SK-N-SH (cell line): ENCODE measurements at regions not wholly inside any gene's neighbourhood (a gene's known extent, or its start where the extent isn't known, plus 50 kb on each side); places are given as distances from the start of the nearest gene placed in this dataset.
A peak's percentile ranks its signal among the peaks of the same experiment; 100 is the strongest.

Experiments
- CTCF ChIA-PET: fragments of 300-600, 350-600 bp; formaldehyde crosslinking; extraction: SDS; loops from one replicate; lab custom pipeline; 2021; lab: Yijun Ruan, JAX
- POLR2A ChIA-PET: fragments of 350-600 bp; sonication (Branson Sonifier 250); formaldehyde crosslinking; extraction: SDS; loops from one replicate; lab custom pipeline; 2020; ENCODE audit warnings: antibody characterized with exemption, inconsistent platforms; lab: Yijun Ruan, JAX
- DNase-seq: peaks from one replicate; pipeline ENCODE4 v3.0.0; 2012
- H2AFZ ChIP-seq: fragments of 200-600 bp; sonication (generic); 2 replicates; pipeline ENCODE4 v1.8.1; 2016; ENCODE audit warnings: antibody characterized with exemption, mild to moderate bottlenecking, low read depth
- H3F3A ChIP-seq: fragments of 200-600 bp; sonication (generic); replicated peaks from 2 replicates; pipeline ENCODE3; 2016; ENCODE audit warnings: antibody characterized with exemption, mild to moderate bottlenecking; ENCODE audit not compliant: insufficient read depth
- H3K27ac ChIP-seq, 2 experiments: fragments of 200-500 bp in 1 of 2; fragments of 200-600 bp in 1 of 2; sonication (Bioruptor generic) in 1 of 2; sonication (generic), shearing (Covaris generic) in 1 of 2; 2 replicates each; pipeline versions ENCODE4 v1.5.1 to v1.6.1; 2014 to 2016; ENCODE audit warnings: low read depth in 2 of 2, inconsistent platforms in 1 of 2, low read length in 1 of 2, mild to moderate bottlenecking in 1 of 2, mixed read lengths in 1 of 2
- H3K27me3 ChIP-seq: fragments of 200-600 bp; sonication (generic), shearing (Covaris generic); 2 replicates; pipeline ENCODE4 v1.6.1; 2016; ENCODE audit warnings: mixed run types; ENCODE audit not compliant: insufficient read depth
- H3K36me3 ChIP-seq, 2 experiments: fragments of 200-500 bp in 1 of 2; fragments of 200-600 bp in 1 of 2; sonication (Bioruptor generic) in 1 of 2; sonication (generic) in 1 of 2; replicated peaks in 1 of 2; 2 replicates each; pipeline versions ENCODE3 to v1.5.1; 2014 to 2016; ENCODE audit warnings: low read length in 1 of 2, mild to moderate bottlenecking in 1 of 2; ENCODE audit not compliant: insufficient read depth in 2 of 2, control insufficient read depth in 1 of 2
- H3K4me1 ChIP-seq, 2 experiments: fragments of 200-500 bp in 1 of 2; fragments of 200-600 bp in 1 of 2; sonication (Bioruptor generic) in 1 of 2; sonication (generic), shearing (Covaris generic) in 1 of 2; 2 replicates each; pipeline versions ENCODE4 v1.5.1 to v1.6.1; 2014 to 2016; ENCODE audit warnings: low read depth in 1 of 2, low read length in 1 of 2, mixed run types in 1 of 2; ENCODE audit not compliant: insufficient read depth in 2 of 2, control insufficient read depth in 1 of 2
- H3K4me2 ChIP-seq: fragments of 200-600 bp; sonication (generic), shearing (Covaris generic); 2 replicates; pipeline ENCODE4 v1.6.1; 2017; ENCODE audit warnings: mixed run types
- H3K4me3 ChIP-seq, 2 experiments: fragments of 200-500 bp in 1 of 2; fragments of 200-600 bp in 1 of 2; sonication (Bioruptor generic) in 1 of 2; sonication (generic), shearing (Covaris generic) in 1 of 2; 2 replicates each; pipeline versions ENCODE4 v1.5.1 to v1.8.1; 2014 to 2016; ENCODE audit warnings: low read depth in 2 of 2, inconsistent platforms in 1 of 2, low read length in 1 of 2, mild to moderate bottlenecking in 1 of 2, mixed read lengths in 1 of 2, moderate library complexity in 1 of 2
- H3K79me2 ChIP-seq: fragments of 200-600 bp; sonication (generic); 2 replicates; pipeline ENCODE4 v1.8.1; 2017; ENCODE audit warnings: mild to moderate bottlenecking; ENCODE audit not compliant: insufficient read depth
- H3K9ac ChIP-seq: fragments of 200-600 bp; sonication (generic); 2 replicates; pipeline ENCODE4 v1.6.1; 2017; ENCODE audit warnings: mixed run types
- H3K9me2 ChIP-seq: fragments of 200-600 bp; sonication (generic); 2 replicates; pipeline ENCODE4 v1.6.1; 2017; ENCODE audit warnings: mixed run types
- H3K9me3 ChIP-seq: fragments of 200-600 bp; sonication (generic); 2 replicates; pipeline ENCODE4 v1.6.1; 2017; ENCODE audit warnings: mixed run types, mild to moderate bottlenecking, moderate library complexity
- H4K20me1 ChIP-seq: fragments of 200-600 bp; sonication (generic); 2 replicates; pipeline ENCODE4 v1.6.1; 2017; ENCODE audit warnings: mild to moderate bottlenecking, mixed run types; ENCODE audit not compliant: insufficient read depth
- CTCF ChIP-seq: fragments of 200-600 bp; sonication (generic); IDR thresholded peaks from 2 replicates; pipeline ENCODE4 v1.6.1; 2017; ENCODE audit warnings: antibody characterized with exemption, mild to moderate bottlenecking, moderate library complexity
- GATA2 ChIP-seq: sonication (generic); formaldehyde crosslinking; IDR thresholded peaks from 2 replicates; pipeline ENCODE4 v1.5.0; 2020; ENCODE audit warnings: mild to moderate bottlenecking, missing genetic modification reagents
- IRF3 ChIP-seq: fragments of 150-350 bp; IDR thresholded peaks from 2 replicates; pipeline ENCODE4 v1.6.1; 2016; ENCODE audit warnings: mild to moderate bottlenecking, low read depth, low read length
- NRF1 ChIP-seq: IDR thresholded peaks from 2 replicates; pipeline ENCODE4 v1.6.1; 2012; ENCODE audit warnings: low read depth, mild to moderate bottlenecking, low read length
- PBX3 ChIP-seq: IDR thresholded peaks from 2 replicates; pipeline ENCODE4; 2012
- POLR2AphosphoS5 ChIP-seq: IDR thresholded peaks from 2 replicates; pipeline ENCODE4 v1.6.1; 2012; ENCODE audit warnings: low read depth, low read length
- RFX5 ChIP-seq: IDR thresholded peaks from 2 replicates; pipeline ENCODE4 v1.6.1; 2012; ENCODE audit warnings: mild to moderate bottlenecking, improper control_type of control experiment, low read length
- RXRA ChIP-seq: IDR thresholded peaks from 2 replicates; pipeline ENCODE4 v1.4.0; 2012; ENCODE audit warnings: low read depth, mild to moderate bottlenecking, borderline replicate concordance
- TCF12 ChIP-seq: IDR thresholded peaks from 2 replicates; pipeline ENCODE4 v1.4.0; 2012
- USF2 ChIP-seq: fragments of 150-350 bp; IDR thresholded peaks from 2 replicates; pipeline ENCODE4 v1.6.1; 2017; ENCODE audit warnings: antibody characterized with exemption, low read length, low read depth, borderline replicate concordance
- ZBTB33 ChIP-seq: IDR thresholded peaks from 2 replicates; pipeline ENCODE4 v1.4.0; 2012; ENCODE audit warnings: low read depth, borderline replicate concordance
- WGBS: methylation state at CpG from one replicate; pipeline ENCODE4 v1.1.6; 2017; ENCODE audit warnings: low lambda C conversion rate; 5-methylcytosine and 5-hydroxymethylcytosine counted together

- Histone ChIP-seq H3K27ac (no peak overlapping the region), H3K9ac (no peak overlapping the region), H3K4me1 (no peaks in the 10 kb centered on the region; a peak in 1 of 4 replicates), H3K9me3 (no peaks in the 10 kb centered on the region), H3K9me2 (no peaks in the 10 kb centered on the region), H3K36me3 (no peaks in the 10 kb centered on the region), H3K4me3 (no peak overlapping the region), H2AFZ (no peak overlapping the region), H3K27me3 (no peaks in the 10 kb centered on the region), H3K79me2 (no peaks in the 10 kb centered on the region), H3F3A (no peaks in the 10 kb centered on the region), H4K20me1 (no peaks in the 10 kb centered on the region), H3K4me2 (no peak overlapping the region)
- CTCF ChIA-PET: no interaction called here
- TF ChIP-seq POLR2AphosphoS5 (no peak), GATA2 (CRISPR knock-in tag) (no peak), ZBTB33 (no peak), NRF1 (no peak), RFX5 (no peak), RXRA (no peak), USF2 (no peak), TCF12 (no peak), CTCF (no peak), IRF3 (no peak), PBX3 (no peak)
- 53% methylated on average over 6 of the region's 6 CpGs for WGBS
- POLR2A ChIA-PET: no interaction called here
- DNase-seq: peak; percentile 2
Observed at GRCh38 chr10:107264742-107265141, 100.2 kb upstream of the SORCS1 start.
